ENCODE measurements at regions not wholly inside any gene's neighbourhood (a gene's known extent, or its start where the extent isn't known, plus 50 kb on each side); places are given as distances from the start of the nearest gene placed in this dataset.
"Not testable (repeated sequence)": the region's sequence is repeated elsewhere in the genome, so short reads cannot be mapped to it uniquely, and the experiment has no call there.

GRCh38 chr5:175335691-175336090, 108.3 kb downstream of the DRD1 start:
- no peak for TF ChIP-seq CTCF (IDR thresholded peaks at IDR 0.05; ENCODE audit: low read depth, low read length)
- H3K4me3 ChIP-seq (ENCODE audit: low read depth, low read length) = no peak overlapping the region

- H3K4me3 ChIP-seq (ENCODE audit: low read depth, low read length) = not testable (repeated sequence)
These were observed 112.6 kb downstream of the DRD1 start for GRCh38 chr5:175331173-175332036.

- no peak overlapping the region for H3K4me3 ChIP-seq (ENCODE audit: low read depth, low read length)
- no peak for TF ChIP-seq CTCF (IDR thresholded peaks at IDR 0.05; ENCODE audit: low read depth, low read length)
These were observed 114.0 kb downstream of the DRD1 start for GRCh38 chr5:175329976-175330375.

GRCh38 chr5:175328687-175329086, 115.3 kb downstream of the DRD1 start:
- TF ChIP-seq CTCF (IDR thresholded peaks at IDR 0.05; ENCODE audit: low read depth, low read length) = no peak
- no peak overlapping the region for H3K4me3 ChIP-seq (ENCODE audit: low read depth, low read length)

GRCh38 chr5:175328176-175328575, 115.8 kb downstream of the DRD1 start:
- TF ChIP-seq CTCF (IDR thresholded peaks at IDR 0.05; ENCODE audit: low read depth, low read length) = no peak

GRCh38 chr5:175325681-175326080, 118.3 kb downstream of the DRD1 start:
- TF ChIP-seq CTCF (IDR thresholded peaks at IDR 0.05; ENCODE audit: low read depth, low read length) = no peak
- H3K4me3 ChIP-seq (ENCODE audit: low read depth, low read length) = no peak overlapping the region

More at GRCh38 chr5:175328176-175328575, 115.8 kb downstream of the DRD1 start:
- no peak overlapping the region for H3K4me3 ChIP-seq (ENCODE audit: low read depth, low read length)

- no peak for TF ChIP-seq CTCF (IDR thresholded peaks at IDR 0.05; ENCODE audit: low read depth, low read length)
- no peak overlapping the region for H3K4me3 ChIP-seq (ENCODE audit: low read depth, low read length)
These were observed 122.0 kb downstream of the DRD1 start for GRCh38 chr5:175321927-175322532.
